Bronchial epithelial cell (primary cell): ENCODE measurements at regions not wholly inside any gene's neighbourhood (a gene's known extent, or its start where the extent isn't known, plus 50 kb on each side); places are given as distances from the start of the nearest gene placed in this dataset.

ENCODE experiments used
- DNase-seq: peaks from one replicate; pipeline ENCODE4 v3.0.0-alpha.2; 2010; ENCODE audit warnings: low read depth
- FAIRE-seq: peaks from 2 replicates; lab custom pipeline; 2011; peaks lifted over from hg19 to GRCh38; lab: Jason Lieb, UNC
- H3K27me3 ChIP-seq: 2 replicates; pipeline ENCODE4 v1.5.1; 2011; ENCODE audit warnings: low read length; ENCODE audit not compliant: control insufficient read depth, insufficient read depth
- H3K36me3 ChIP-seq: 2 replicates; pipeline ENCODE4 v1.5.1; 2011; ENCODE audit warnings: low read length; ENCODE audit not compliant: control insufficient read depth, insufficient read depth
- H3K4me3 ChIP-seq: 2 replicates; pipeline ENCODE4 v1.5.1; 2011; ENCODE audit warnings: mild to moderate bottlenecking, low read depth, low read length, control low read depth
- TF ChIP-seq, protein P1 (sequence below): IDR thresholded peaks from 2 replicates; pipeline ENCODE4 v1.5.1; 2011; ENCODE audit warnings: mild to moderate bottlenecking, moderate library complexity, low read length, control low read depth, inconsistent platforms; ENCODE audit not compliant: insufficient read depth, severe bottlenecking

DNA sequence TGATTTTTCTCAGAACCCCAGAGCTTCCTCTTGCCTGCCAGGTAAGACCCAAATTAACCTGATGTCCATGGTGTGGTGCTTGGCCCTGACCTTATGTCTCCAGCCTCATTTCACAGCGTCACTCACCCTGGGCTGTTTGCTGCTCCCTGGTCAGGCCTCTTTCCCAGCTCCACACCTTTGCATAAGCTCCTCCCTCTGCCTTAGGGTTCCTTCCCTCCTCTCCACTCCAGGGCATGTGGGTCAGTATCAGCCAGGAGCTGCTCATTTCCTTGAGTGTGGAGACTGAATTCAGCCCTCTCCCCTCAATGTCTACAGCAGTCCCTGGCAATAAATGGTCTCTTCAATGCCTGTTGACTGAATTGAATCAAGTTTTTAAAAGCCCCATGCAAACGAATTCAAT lies 75.6 kb upstream of the ANKRD34C start:
- DNase-seq (no peak), FAIRE-seq (no peak)
- Histone ChIP-seq H3K27me3 (peaks cover 6% of the 10 kb centered on the region), H3K36me3 (no peaks in the 10 kb centered on the region), H3K4me3 (no peak overlapping the region)
- TF ChIP-seq, protein P1, sequence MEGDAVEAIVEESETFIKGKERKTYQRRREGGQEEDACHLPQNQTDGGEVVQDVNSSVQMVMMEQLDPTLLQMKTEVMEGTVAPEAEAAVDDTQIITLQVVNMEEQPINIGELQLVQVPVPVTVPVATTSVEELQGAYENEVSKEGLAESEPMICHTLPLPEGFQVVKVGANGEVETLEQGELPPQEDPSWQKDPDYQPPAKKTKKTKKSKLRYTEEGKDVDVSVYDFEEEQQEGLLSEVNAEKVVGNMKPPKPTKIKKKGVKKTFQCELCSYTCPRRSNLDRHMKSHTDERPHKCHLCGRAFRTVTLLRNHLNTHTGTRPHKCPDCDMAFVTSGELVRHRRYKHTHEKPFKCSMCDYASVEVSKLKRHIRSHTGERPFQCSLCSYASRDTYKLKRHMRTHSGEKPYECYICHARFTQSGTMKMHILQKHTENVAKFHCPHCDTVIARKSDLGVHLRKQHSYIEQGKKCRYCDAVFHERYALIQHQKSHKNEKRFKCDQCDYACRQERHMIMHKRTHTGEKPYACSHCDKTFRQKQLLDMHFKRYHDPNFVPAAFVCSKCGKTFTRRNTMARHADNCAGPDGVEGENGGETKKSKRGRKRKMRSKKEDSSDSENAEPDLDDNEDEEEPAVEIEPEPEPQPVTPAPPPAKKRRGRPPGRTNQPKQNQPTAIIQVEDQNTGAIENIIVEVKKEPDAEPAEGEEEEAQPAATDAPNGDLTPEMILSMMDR: no peak

DNA sequence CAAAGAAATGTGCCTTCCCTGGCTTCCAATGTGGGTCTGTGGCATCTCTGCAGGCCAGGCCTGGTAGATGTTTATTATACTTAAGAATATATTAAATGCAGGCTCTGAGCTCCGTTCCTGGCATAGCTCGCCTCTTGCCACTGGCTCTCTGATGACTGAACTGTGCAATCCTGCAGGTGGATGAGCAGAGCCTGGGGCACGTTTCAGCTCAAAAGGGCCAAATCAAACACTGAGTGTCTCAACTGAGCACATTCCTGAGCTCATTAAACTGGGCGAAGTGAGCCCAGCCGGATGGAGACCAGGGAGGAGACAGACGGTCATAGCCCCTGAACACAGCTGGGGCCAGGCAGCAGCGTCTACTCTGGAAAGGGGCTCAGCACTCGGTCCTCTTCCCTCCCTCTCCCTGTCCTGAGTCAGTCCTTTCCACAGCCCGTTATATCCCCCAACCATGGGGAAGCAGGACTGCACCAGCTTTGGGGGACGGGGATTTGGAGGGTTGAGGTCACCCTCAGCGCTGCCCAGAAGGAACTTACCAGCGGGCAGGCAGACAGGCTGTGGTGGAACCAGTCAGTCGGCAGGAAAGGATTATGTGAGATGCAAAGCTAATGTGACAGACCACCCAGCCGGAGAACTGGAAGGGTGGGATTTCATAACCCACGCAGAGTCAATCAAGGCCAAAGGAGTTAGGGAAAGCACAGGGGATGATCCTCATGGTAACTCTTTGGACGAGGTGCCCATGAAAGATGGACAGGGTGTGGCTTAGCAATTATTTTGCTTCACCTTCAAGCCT lies 77.4 kb upstream of the ANKRD34C start:
- Histone ChIP-seq H3K4me3 (no peak overlapping the region), H3K27me3 (peaks cover 2% of the 10 kb centered on the region), H3K36me3 (no peaks in the 10 kb centered on the region)
- DNase-seq (no peak), FAIRE-seq (peak; percentile 18)
- TF ChIP-seq, protein P1: no peak

DNA sequence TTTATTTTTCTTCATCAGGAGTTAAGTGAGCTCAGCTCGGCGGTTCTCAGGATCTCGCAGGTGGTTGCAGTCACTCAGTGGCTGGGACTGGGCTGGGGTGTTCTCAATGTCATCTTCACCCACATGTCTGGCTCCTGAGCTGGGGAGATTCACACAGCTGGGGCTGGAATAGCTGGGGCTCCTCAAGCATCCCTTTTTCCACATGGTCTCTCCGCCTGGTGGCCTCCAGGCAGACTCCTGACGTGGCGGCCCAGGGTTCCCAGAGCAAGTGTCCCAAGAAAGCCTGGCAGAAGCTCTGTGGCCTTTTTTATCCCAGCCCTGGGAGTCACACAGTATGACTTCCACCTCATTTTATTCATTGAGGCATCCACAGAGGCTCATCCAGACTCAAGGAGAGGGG lies 84.1 kb upstream of the ANKRD34C start:
- TF ChIP-seq, protein P1: no peak
- Histone ChIP-seq H3K4me3 (no peak overlapping the region), H3K36me3 (no peaks in the 10 kb centered on the region), H3K27me3 (no peaks in the 10 kb centered on the region)
- FAIRE-seq (no peak), DNase-seq (no peak)

DNA sequence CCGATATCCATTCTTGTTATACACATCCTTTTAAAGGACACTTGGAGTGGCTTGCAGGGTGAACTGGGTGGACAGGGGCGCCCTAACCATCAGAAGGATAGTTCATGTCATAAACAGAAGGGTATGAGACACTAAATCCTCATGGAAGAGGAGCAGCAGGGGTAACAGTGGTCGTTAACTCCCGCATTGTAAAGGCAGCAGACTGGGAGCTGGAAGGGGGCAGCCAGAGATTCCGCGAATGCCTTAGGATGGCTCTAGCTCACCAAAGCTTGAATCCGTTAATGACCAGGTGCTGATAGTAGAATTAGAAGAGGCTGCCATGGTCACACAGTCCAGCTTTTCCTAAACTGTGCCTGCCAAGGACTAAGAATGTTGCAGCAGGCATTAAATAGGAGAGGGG lies 85.2 kb upstream of the ANKRD34C start:
- no peak for DNase-seq
- FAIRE-seq: no peak
- TF ChIP-seq, protein P1: no peak
- H3K36me3 ChIP-seq: no peaks in the 10 kb centered on the region
- no peak overlapping the region for H3K4me3 ChIP-seq
- peaks cover 4% of the 10 kb centered on the region for H3K27me3 ChIP-seq

DNA sequence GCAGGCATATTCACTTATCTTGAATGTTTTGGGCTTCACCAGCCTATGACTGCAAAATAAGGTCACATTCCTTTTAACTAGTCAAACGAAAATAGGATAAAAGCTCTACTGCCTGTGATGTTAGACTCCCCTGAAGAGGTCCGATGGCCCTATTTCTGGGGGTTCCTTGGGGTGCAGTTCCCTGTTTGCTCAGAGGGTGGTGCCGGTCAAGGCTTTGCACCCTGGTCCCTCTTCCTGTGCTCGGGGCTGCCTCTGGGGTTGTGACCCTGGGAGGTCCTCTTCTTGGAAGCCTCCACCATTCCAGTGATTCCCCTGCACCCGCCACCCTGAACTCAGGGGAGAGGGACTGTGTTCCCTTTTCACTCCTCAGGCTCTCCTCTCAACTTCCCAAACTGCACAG lies 86.7 kb upstream of the ANKRD34C start:
- TF ChIP-seq, protein P1: peak; percentile 9
- no peak for DNase-seq
- no peak overlapping the region for H3K4me3 ChIP-seq
- H3K36me3 ChIP-seq: no peaks in the 10 kb centered on the region
- FAIRE-seq: no peak
- H3K27me3 ChIP-seq: peaks cover 4% of the 10 kb centered on the region

DNA sequence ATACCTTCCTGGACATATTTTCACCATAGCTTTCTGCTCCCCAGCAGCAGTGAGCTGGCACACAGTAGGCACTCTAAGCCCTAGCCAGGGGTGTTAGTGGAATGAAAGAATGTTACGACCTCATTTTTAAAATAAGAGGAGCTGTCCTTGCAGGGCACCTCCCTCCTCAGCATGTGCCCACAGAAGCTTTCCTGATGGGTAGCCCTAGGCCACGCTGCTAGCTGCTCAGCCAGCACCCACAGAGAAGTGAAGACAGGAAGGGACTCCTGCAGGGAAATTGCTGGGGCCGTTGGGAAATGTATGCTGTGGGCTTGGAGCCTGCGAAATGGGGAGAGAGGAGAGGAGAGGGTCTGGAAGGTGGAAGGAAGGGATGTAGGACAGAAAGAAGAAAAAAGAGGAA lies 87.3 kb upstream of the ANKRD34C start:
- no peaks in the 10 kb centered on the region for H3K36me3 ChIP-seq
- no peak overlapping the region for H3K4me3 ChIP-seq
- peaks cover 5% of the 10 kb centered on the region for H3K27me3 ChIP-seq
- TF ChIP-seq, protein P1: no peak
- no peak for DNase-seq
- no peak for FAIRE-seq
